Right lobe of liver (tissue), 4 donors: ENCODE measurements at regions not wholly inside any gene's neighbourhood (a gene's known extent, or its start where the extent isn't known, plus 50 kb on each side); places are given as distances from the start of the nearest gene placed in this dataset.

ENCODE experiments used
- CTCF ChIP-seq, 4 donors: fragments of 200-600 bp in 3 of 4; fragments of 450-650 bp in 1 of 4; IDR thresholded peaks; one replicate each; pipeline versions ENCODE4 v1.5.1 to v1.8.0; 2016 to 2022; ENCODE audit warnings: antibody characterized with exemption in 4 of 4, mild to moderate bottlenecking in 2 of 4
- POLR2A ChIP-seq: fragments of 450-650 bp; IDR thresholded peaks from one replicate; pipeline ENCODE4 v1.6.1; 2017; ENCODE audit warnings: antibody characterized with exemption, mild to moderate bottlenecking
- donor health status: DM: no; HTN: no; CAD: no.
- donor health status: DM: no; HTN: no; CAD: no.
- donor health status: DM: no; HTN: yes; CAD: no.

- TF ChIP-seq CTCF (IDR thresholded peaks at IDR 0.05): no peak
- TF ChIP-seq POLR2A: no peak
These were observed 429.6 kb downstream of the ARHGEF28 start for GRCh38 chr5:74055486-74056106.
